DMS153 treated with DMSO at 0.1 percent for 48 hours (cell line): ENCODE measurements at regions not wholly inside any gene's neighbourhood (a gene's known extent, or its start where the extent isn't known, plus 50 kb on each side); places are given as distances from the start of the nearest gene placed in this dataset.
"Not testable (repeated sequence)": the region's sequence is repeated elsewhere in the genome, so short reads cannot be mapped to it uniquely, and the experiment has no call there.

Source experiments
- DNase-seq: peaks from one replicate; lab custom pipeline; 2025; ENCODE audit not compliant: unreplicated experiment; lab: John Stamatoyannopoulos, UW

GRCh38 chr3:4219227-4219568 is 84.0 kb upstream of the SETMAR start:
- DNase-seq: no peak

GRCh38 chr3:4220065-4220464 is 83.1 kb upstream of the SETMAR start:
- DNase-seq: no peak

- DNase-seq: no peak
Observed at GRCh38 chr3:4222574-4223175, 80.5 kb upstream of the SETMAR start.

GRCh38 chr3:4223777-4224176 is 79.4 kb upstream of the SETMAR start:
- no peak for DNase-seq

- DNase-seq: no peak
Observed at GRCh38 chr3:4224331-4224730, 78.8 kb upstream of the SETMAR start.

- no peak for DNase-seq
Observed at GRCh38 chr3:4225005-4225471, 78.1 kb upstream of the SETMAR start.

GRCh38 chr3:4228295-4228694 is 74.9 kb upstream of the SETMAR start:
- no peak for DNase-seq

- DNase-seq: no peak
Observed at GRCh38 chr3:4231041-4231440, 72.1 kb upstream of the SETMAR start.

GRCh38 chr3:4232798-4233197 is 70.4 kb upstream of the SETMAR start:
- DNase-seq: no peak

GRCh38 chr3:4233488-4233887 is 69.7 kb upstream of the SETMAR start:
- DNase-seq: no peak

GRCh38 chr3:4234889-4235288 is 68.3 kb upstream of the SETMAR start:
- no peak for DNase-seq

GRCh38 chr3:4235690-4236089 is 67.5 kb upstream of the SETMAR start:
- DNase-seq: no peak

GRCh38 chr3:4241595-4242170 is 61.5 kb upstream of the SETMAR start:
- DNase-seq: no peak

GRCh38 chr3:4245671-4246070 is 57.5 kb upstream of the SETMAR start:
- DNase-seq: no peak

- no peak for DNase-seq
Observed at GRCh38 chr3:4247391-4247790, 55.8 kb upstream of the SETMAR start.

GRCh38 chr3:4250064-4250463 is 53.1 kb upstream of the SETMAR start:
- no peak for DNase-seq

- no peak for DNase-seq
Observed at GRCh38 chr3:4251412-4251811, 51.8 kb upstream of the SETMAR start.

GRCh38 chr3:4253072-4253832 is 49.9 kb upstream of the SETMAR start:
- DNase-seq: not testable (repeated sequence)
